H9 (cell line): ENCODE measurements at regions not wholly inside any gene's neighbourhood (a gene's known extent, or its start where the extent isn't known, plus 50 kb on each side); places are given as distances from the start of the nearest gene placed in this dataset.

Experiments used
- DNase-seq: peaks from one replicate; pipeline ENCODE4 v3.0.0-alpha.2; 2017
- H2AFZ ChIP-seq: one replicate; pipeline ENCODE4 v1.6.1; 2013; ENCODE audit warnings: mild to moderate bottlenecking, low read length, control low read depth, moderate library complexity
- H2AK5ac ChIP-seq: 2 replicates; pipeline ENCODE4 v1.6.1; 2013; ENCODE audit warnings: low read length, control low read depth, mixed read lengths; ENCODE audit not compliant: insufficient read length
- H2BK120ac ChIP-seq: one replicate; pipeline ENCODE4 v1.6.1; 2013; ENCODE audit warnings: low read depth, mild to moderate bottlenecking, low read length, control low read depth, inconsistent platforms; ENCODE audit not compliant: poor library complexity, severe bottlenecking
- H2BK12ac ChIP-seq: 2 replicates; pipeline ENCODE4 v1.6.1; 2013; ENCODE audit warnings: low read length, control low read depth, mixed read lengths, low read depth; ENCODE audit not compliant: insufficient read length
- H2BK15ac ChIP-seq: 2 replicates; pipeline ENCODE4 v1.6.1; 2013; ENCODE audit warnings: low read depth, low read length, control low read depth
- H2BK20ac ChIP-seq: one replicate; pipeline ENCODE4 v1.6.1; 2013; ENCODE audit warnings: low read depth, mild to moderate bottlenecking, low read length, control low read depth, inconsistent platforms; ENCODE audit not compliant: poor library complexity, severe bottlenecking
- H2BK5ac ChIP-seq: 2 replicates; pipeline ENCODE4 v1.6.1; 2013; ENCODE audit warnings: low read length, control low read depth, mixed read lengths; ENCODE audit not compliant: insufficient read length
- H3K14ac ChIP-seq: 2 replicates; pipeline ENCODE4 v1.6.1; 2013; ENCODE audit warnings: low read length, control low read depth; ENCODE audit not compliant: insufficient read depth
- H3K18ac ChIP-seq: 2 replicates; pipeline ENCODE4 v1.6.1; 2013; ENCODE audit warnings: low read depth, mild to moderate bottlenecking, mixed read lengths, low read length, control low read depth; ENCODE audit not compliant: insufficient read length
- H3K23ac ChIP-seq: 2 replicates; pipeline ENCODE4 v1.6.1; 2013; ENCODE audit warnings: low read length, control low read depth, mixed read lengths, low read depth; ENCODE audit not compliant: insufficient read length
- H3K23me2 ChIP-seq: 2 replicates; pipeline ENCODE4 v1.6.1; 2013; ENCODE audit warnings: low read depth, mild to moderate bottlenecking, mixed read lengths, low read length, control low read depth; ENCODE audit not compliant: insufficient read length, poor library complexity, severe bottlenecking
- H3K27ac ChIP-seq: 2 replicates; pipeline ENCODE4 v1.5.1; 2013; ENCODE audit warnings: low read length, control low read depth, mixed read lengths, low read depth; ENCODE audit not compliant: insufficient read length
- H3K27me3 ChIP-seq: 2 replicates; pipeline ENCODE4 v1.6.1; 2013; ENCODE audit warnings: low read length, control low read depth, inconsistent platforms; ENCODE audit not compliant: insufficient read depth
- H3K4ac ChIP-seq: 2 replicates; pipeline ENCODE4 v1.6.1; 2013; ENCODE audit warnings: low read depth, mild to moderate bottlenecking, control low read depth, inconsistent platforms, low read length, moderate library complexity
- H3K4me1 ChIP-seq: 2 replicates; pipeline ENCODE4 v1.6.1; 2013; ENCODE audit warnings: low read length, control low read depth, inconsistent platforms; ENCODE audit not compliant: insufficient read depth
- H3K4me2 ChIP-seq: 2 replicates; pipeline ENCODE4 v1.6.1; 2013; ENCODE audit warnings: low read length, control low read depth, mixed read lengths; ENCODE audit not compliant: insufficient read length, insufficient read depth
- H3K56ac ChIP-seq: 2 replicates; pipeline ENCODE4 v1.6.1; 2013; ENCODE audit warnings: low read depth, mild to moderate bottlenecking, mixed read lengths, low read length, control low read depth; ENCODE audit not compliant: insufficient read length
- H3K79me1 ChIP-seq: 2 replicates; pipeline ENCODE4 v1.6.1; 2013; ENCODE audit warnings: low read depth, mild to moderate bottlenecking, moderate library complexity, low read length, control low read depth, inconsistent platforms; ENCODE audit not compliant: insufficient read depth, poor library complexity, severe bottlenecking
- H3K79me2 ChIP-seq: 2 replicates; pipeline ENCODE4 v1.6.1; 2013; ENCODE audit warnings: low read length, control low read depth, inconsistent platforms; ENCODE audit not compliant: insufficient read depth
- H3K9ac ChIP-seq: 2 replicates; pipeline ENCODE4 v1.6.1; 2013; ENCODE audit warnings: low read length, control low read depth, mixed read lengths; ENCODE audit not compliant: insufficient read length; ENCODE audit errors: extremely low read depth
- H3K9me3 ChIP-seq: one replicate; pipeline ENCODE4 v1.6.1; 2013; ENCODE audit warnings: low read depth, low read length, inconsistent platforms; ENCODE audit not compliant: control insufficient read depth
- H3T11ph ChIP-seq: one replicate; pipeline ENCODE4 v1.6.1; 2013; ENCODE audit warnings: mild to moderate bottlenecking, low read length, control low read depth, inconsistent platforms
- H4K20me1 ChIP-seq: one replicate; pipeline ENCODE4 v1.6.1; 2013; ENCODE audit not compliant: control insufficient read depth, insufficient read length, insufficient read depth
- H4K5ac ChIP-seq: 2 replicates; pipeline ENCODE4 v1.6.1; 2013; ENCODE audit warnings: low read depth, mild to moderate bottlenecking, mixed read lengths, low read length, control low read depth; ENCODE audit not compliant: insufficient read length
- H4K8ac ChIP-seq: replicated peaks from 2 replicates; pipeline ENCODE4 v1.6.1; 2013; ENCODE audit warnings: low read length, control low read depth, mixed read lengths, low read depth; ENCODE audit not compliant: insufficient read length
- H4K91ac ChIP-seq: 2 replicates; pipeline ENCODE4 v1.6.1; 2013; ENCODE audit warnings: low read depth, mild to moderate bottlenecking, moderate library complexity, mixed read lengths, low read length, control low read depth; ENCODE audit not compliant: insufficient read length
- H3K27ac Mint-ChIP-seq, 3 experiments: 2 replicates in 2 of 3; 3 replicates in 1 of 3; pipeline ENCODE4 v1.8.0; 2020 to 2021; ENCODE audit warnings: mixed read lengths in 3 of 3, mild to moderate bottlenecking in 1 of 3, moderate library complexity in 1 of 3
- H3K27me3 Mint-ChIP-seq: 2 replicates; pipeline ENCODE4 v1.8.0; 2021; ENCODE audit warnings: low read depth, mild to moderate bottlenecking, moderate library complexity, mixed read lengths
- H3K36me3 Mint-ChIP-seq, 3 experiments: 2 replicates in 2 of 3; 3 replicates in 1 of 3; pipeline ENCODE4 v1.8.0; 2020 to 2021; ENCODE audit warnings: low read depth in 3 of 3, mixed read lengths in 3 of 3; ENCODE audit not compliant: insufficient read depth in 1 of 3
- H3K4me1 Mint-ChIP-seq, 2 experiments: 2 replicates each; pipeline ENCODE4 v1.8.0; 2020; ENCODE audit warnings: mixed read lengths in 2 of 2
- H3K4me3 Mint-ChIP-seq, 2 experiments: 2 replicates in 1 of 2; 3 replicates in 1 of 2; pipeline ENCODE4 v1.8.0; 2020 to 2021; ENCODE audit warnings: mild to moderate bottlenecking in 2 of 2, mixed read lengths in 2 of 2, moderate library complexity in 1 of 2
- H3K9me3 Mint-ChIP-seq, 2 experiments: 2 replicates in 1 of 2; 3 replicates in 1 of 2; pipeline ENCODE4 v1.8.0; 2020; ENCODE audit warnings: mild to moderate bottlenecking in 2 of 2, mixed read lengths in 2 of 2, moderate library complexity in 1 of 2
- CTCF ChIP-seq: fragments of 200-600 bp; sonication (generic); conservative IDR thresholded peaks from 3 replicates; pipeline ENCODE4 v1.8.0; 2021; ENCODE audit warnings: antibody characterized with exemption, mild to moderate bottlenecking
- whole genome bisulfite sequencing: extraction: QIAGEN DNeasy Blood & Tissue Kit; methylation state at CpG from one replicate; pipeline ENCODE4 v1.1.7; 2013; ENCODE audit warnings: missing lambda C conversion rate, low lambda C conversion rate, mixed read lengths; ENCODE audit not compliant: insufficient read length; ENCODE audit errors: extremely low coverage; 5-methylcytosine and 5-hydroxymethylcytosine counted together

- H3T11ph ChIP-seq: no peak overlapping the region
Observed at GRCh38 chr15:31266712-31267111, 59.9 kb upstream of the KLF13 start.

More at GRCh38 chr15:31266712-31267111, 59.9 kb upstream of the KLF13 start:
- no peak overlapping the region for H2BK12ac ChIP-seq
- H3K79me2 ChIP-seq: no peaks in the 10 kb centered on the region
- Mint-ChIP-seq H3K4me1 (peaks cover 12 to 20% of the 10 kb centered on the region in 2 experiments), H3K27ac (no peak overlapping the region), H3K4me3 (no peak overlapping the region), H3K9me3 (no peaks in the 10 kb centered on the region), H3K36me3 (no peaks in the 10 kb centered on the region), H3K27me3 (no peaks in the 10 kb centered on the region; the same call in 1 of the 2 replicates)
- no peak overlapping the region for H2BK20ac ChIP-seq
- H3K18ac ChIP-seq: no peak overlapping the region
- no peak overlapping the region for H3K27ac ChIP-seq
- no CpG with 5 or more reads among the region's 13 CpGs for WGBS
- no peak overlapping the region for H2AK5ac ChIP-seq
- no peak overlapping the region for H3K9ac ChIP-seq
- H3K23ac ChIP-seq: no peak overlapping the region
- H2BK15ac ChIP-seq: no peak overlapping the region
- no peak overlapping the region for H4K5ac ChIP-seq
- H3K27me3 ChIP-seq: no peaks in the 10 kb centered on the region
- H3K4me2 ChIP-seq: no peak overlapping the region
- no peak overlapping the region for H2BK120ac ChIP-seq
- no peak overlapping the region for H2AFZ ChIP-seq
- H4K91ac ChIP-seq: no peak overlapping the region
- H3K9me3 ChIP-seq: no peaks in the 10 kb centered on the region
- TF ChIP-seq CTCF: no peak
- no peak overlapping the region for H3K14ac ChIP-seq
- H3K23me2 ChIP-seq: no peaks in the 10 kb centered on the region
- no peak overlapping the region for H3K56ac ChIP-seq
- H3K4me1 ChIP-seq: no peaks in the 10 kb centered on the region
- H3K79me1 ChIP-seq: no peaks in the 10 kb centered on the region
- H4K8ac ChIP-seq: no peak overlapping the region
- H2BK5ac ChIP-seq: no peak overlapping the region
- peak; percentile 21 for DNase-seq
- no peak overlapping the region for H3K4ac ChIP-seq
- H4K20me1 ChIP-seq: no peaks in the 10 kb centered on the region
